ENCODE measurements at regions not wholly inside any gene's neighbourhood (a gene's known extent, or its start where the extent isn't known, plus 50 kb on each side); places are given as distances from the start of the nearest gene placed in this dataset.

GRCh38 chr5:34563931-34564709 lies 92.0 kb upstream of the RAI14 start:
- TF ChIP-seq CTCF (IDR thresholded peaks at IDR 0.05; ENCODE audit: insufficient read depth, low read length) (no peak), POLR2AphosphoS5 (IDR thresholded peaks at IDR 0.05; ENCODE audit: low read depth) (no peak), GABPA (IDR thresholded peaks at IDR 0.05; ENCODE audit: low read depth) (no peak)

Data from HL-60 (cell line).